NCI-H187 (cell line): ENCODE measurements at regions not wholly inside any gene's neighbourhood (a gene's known extent, or its start where the extent isn't known, plus 50 kb on each side); places are given as distances from the start of the nearest gene placed in this dataset.
"Not testable (repeated sequence)": the region's sequence is repeated elsewhere in the genome, so short reads cannot be mapped to it uniquely, and the experiment has no call there.

Experiments used
- DNase-seq, 2 experiments: peaks; one replicate each; lab custom pipeline; 2025; lab: John Stamatoyannopoulos, UW

- peak in 1 of 2 experiments; percentile 10 for DNase-seq
Measured at GRCh38 chr2:156254637-156255067, 77.9 kb downstream of the NR4A2 start.

GRCh38 chr2:156253765-156254164 is 78.8 kb downstream of the NR4A2 start:
- no peak for DNase-seq

GRCh38 chr2:156242874-156243273 is 89.6 kb downstream of the NR4A2 start:
- no peak for DNase-seq

GRCh38 chr2:156237558-156237957 is 95.0 kb downstream of the NR4A2 start:
- DNase-seq: no peak

GRCh38 chr2:156229724-156230362 is 102.7 kb downstream of the NR4A2 start:
- DNase-seq: no peak

- DNase-seq: not testable (repeated sequence)
Measured at GRCh38 chr2:156223328-156223727, 109.2 kb downstream of the NR4A2 start.

- DNase-seq: no peak
Measured at GRCh38 chr2:156221703-156222102, 110.8 kb downstream of the NR4A2 start.

GRCh38 chr2:156219491-156220100 is 112.9 kb downstream of the NR4A2 start:
- no peak for DNase-seq

- DNase-seq: no peak
Measured at GRCh38 chr2:156215656-156216055, 116.9 kb downstream of the NR4A2 start.

GRCh38 chr2:156211318-156211717 is 121.2 kb downstream of the NR4A2 start:
- DNase-seq: no peak

- no peak for DNase-seq
Measured at GRCh38 chr2:156206355-156206754, 126.2 kb downstream of the NR4A2 start.

GRCh38 chr2:156199588-156199987 is 132.9 kb downstream of the NR4A2 start:
- DNase-seq: no peak

GRCh38 chr2:156196031-156196430 is 136.5 kb downstream of the NR4A2 start:
- DNase-seq: no peak

GRCh38 chr2:156192468-156192867 is 140.1 kb downstream of the NR4A2 start:
- DNase-seq: no peak

GRCh38 chr2:156191527-156191926 is 141.0 kb downstream of the NR4A2 start:
- DNase-seq: no peak

- no peak for DNase-seq
Measured at GRCh38 chr2:156190517-156190916, 142.0 kb downstream of the NR4A2 start.

GRCh38 chr2:156189584-156189983 is 142.9 kb downstream of the NR4A2 start:
- no peak for DNase-seq

GRCh38 chr2:156189143-156189542 is 143.4 kb downstream of the NR4A2 start:
- DNase-seq: no peak

GRCh38 chr2:156182132-156182531 is 150.4 kb downstream of the NR4A2 start:
- no peak for DNase-seq

GRCh38 chr2:156181208-156181607 is 151.3 kb downstream of the NR4A2 start:
- DNase-seq: no peak

- DNase-seq: no peak
Measured at GRCh38 chr2:156177654-156178053, 154.9 kb downstream of the NR4A2 start.

- no peak for DNase-seq
Measured at GRCh38 chr2:156175946-156176345, 156.6 kb downstream of the NR4A2 start.

- DNase-seq: no peak
Measured at GRCh38 chr2:156170929-156171328, 161.6 kb downstream of the NR4A2 start.

GRCh38 chr2:156165742-156166141 is 166.8 kb downstream of the NR4A2 start:
- DNase-seq: no peak
